RKO (cell line): ENCODE measurements at regions not wholly inside any gene's neighbourhood (a gene's known extent, or its start where the extent isn't known, plus 50 kb on each side); places are given as distances from the start of the nearest gene placed in this dataset.
"Not testable (repeated sequence)": the region's sequence is repeated elsewhere in the genome, so short reads cannot be mapped to it uniquely, and the experiment has no call there.

Source experiments
- DNase-seq: peaks from one replicate; pipeline ENCODE4 v3.0.0-alpha.2; 2016; ENCODE audit warnings: low spot score

DNA sequence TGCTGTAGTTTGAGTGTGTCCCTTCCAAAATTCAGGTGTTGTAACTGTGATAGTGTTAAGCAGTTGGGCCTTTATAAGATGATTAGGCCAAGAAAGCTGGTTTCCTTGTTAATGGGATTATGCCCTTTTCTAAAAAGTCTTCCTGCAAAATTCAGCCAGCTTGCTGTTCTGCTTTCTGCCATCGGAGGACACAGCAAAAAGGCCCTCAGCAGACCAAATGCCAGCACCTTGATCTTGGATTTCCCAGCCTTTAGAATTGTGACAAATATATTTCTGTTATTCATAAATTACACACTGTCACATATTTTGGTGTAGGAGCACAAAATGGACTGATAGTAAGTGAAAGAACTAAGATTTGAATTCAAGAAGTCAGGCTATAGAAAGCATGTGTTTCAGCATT, 203.2 kb downstream of the IZUMO3 start:
- DNase-seq: no peak

DNA sequence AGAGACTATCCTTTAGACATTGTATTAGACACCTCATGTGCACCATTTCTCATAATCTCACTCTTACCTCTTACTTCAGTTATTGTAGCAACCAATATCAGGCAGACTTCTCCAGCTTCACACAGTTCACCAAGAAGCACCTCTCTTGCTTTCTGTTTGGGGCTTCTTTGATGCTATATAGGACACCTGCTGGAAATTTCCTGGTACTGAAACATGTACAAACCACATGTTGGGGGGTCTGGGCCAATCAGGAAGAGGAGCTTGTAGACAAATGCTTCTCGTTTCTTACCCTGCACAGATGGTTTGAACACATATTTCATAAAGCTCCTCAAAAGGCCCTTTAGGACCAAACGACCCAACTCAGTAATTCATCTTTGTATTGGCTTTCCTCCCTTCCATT, 212.1 kb downstream of the IZUMO3 start:
- peak; percentile 3 for DNase-seq

DNA sequence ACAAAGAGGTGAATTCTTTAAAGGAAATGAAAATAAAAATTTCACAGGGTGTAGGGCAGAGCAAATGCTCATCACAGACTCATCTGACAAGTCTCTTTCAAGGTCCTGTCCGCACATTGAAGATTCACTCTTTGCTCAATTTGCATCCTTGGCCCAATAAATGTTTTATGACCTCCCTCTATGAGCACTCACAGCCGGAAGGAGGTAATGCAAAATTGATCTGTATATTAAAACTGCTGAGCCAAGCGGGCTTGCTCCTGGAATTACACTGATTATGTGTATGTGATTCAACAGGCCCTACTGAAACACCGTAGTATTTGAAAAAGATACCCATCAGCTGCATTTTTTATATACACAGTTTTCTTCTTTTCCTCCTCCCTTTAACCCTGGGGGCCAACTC, 246.8 kb downstream of the IZUMO3 start:
- DNase-seq: no peak

DNA sequence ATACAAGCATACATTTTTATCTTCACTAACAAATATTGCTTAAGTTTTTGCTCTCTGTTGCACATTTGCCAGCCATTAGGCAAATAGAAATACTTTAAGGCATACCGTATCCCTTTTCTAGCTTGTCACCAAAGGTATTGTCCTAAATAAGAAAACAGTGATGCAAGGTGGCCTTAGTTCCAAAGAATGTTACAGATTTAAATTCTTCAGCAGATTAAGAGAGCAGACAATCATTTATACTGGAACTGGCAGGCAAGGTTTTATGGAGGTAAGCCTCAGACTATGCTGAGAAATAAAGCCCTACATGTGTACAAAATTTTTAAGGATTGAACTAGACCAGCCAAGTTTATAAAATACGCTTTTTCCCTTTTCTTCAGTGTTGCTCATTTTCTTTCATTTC, 247.8 kb downstream of the IZUMO3 start:
- DNase-seq: no peak

DNA sequence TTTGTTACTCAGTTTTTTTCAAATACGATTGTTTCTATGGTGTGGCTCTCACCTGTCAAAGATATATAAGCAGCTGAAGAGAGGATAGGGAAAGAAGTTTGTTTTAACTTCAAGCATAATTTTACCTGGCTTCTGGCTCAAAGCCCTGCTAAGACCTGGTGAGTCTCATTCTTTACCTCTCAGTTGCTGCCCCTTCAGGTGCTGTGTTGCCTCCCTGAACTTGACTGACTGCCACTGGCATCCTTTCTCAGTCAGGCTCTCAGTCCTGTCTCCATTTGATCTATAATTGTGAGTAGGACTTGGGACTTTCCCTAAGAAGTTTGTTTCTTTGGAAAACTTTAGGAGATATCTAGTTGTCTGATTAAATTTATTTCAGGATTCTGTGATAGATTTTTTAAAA, 249.6 kb downstream of the IZUMO3 start:
- DNase-seq: no peak

DNA sequence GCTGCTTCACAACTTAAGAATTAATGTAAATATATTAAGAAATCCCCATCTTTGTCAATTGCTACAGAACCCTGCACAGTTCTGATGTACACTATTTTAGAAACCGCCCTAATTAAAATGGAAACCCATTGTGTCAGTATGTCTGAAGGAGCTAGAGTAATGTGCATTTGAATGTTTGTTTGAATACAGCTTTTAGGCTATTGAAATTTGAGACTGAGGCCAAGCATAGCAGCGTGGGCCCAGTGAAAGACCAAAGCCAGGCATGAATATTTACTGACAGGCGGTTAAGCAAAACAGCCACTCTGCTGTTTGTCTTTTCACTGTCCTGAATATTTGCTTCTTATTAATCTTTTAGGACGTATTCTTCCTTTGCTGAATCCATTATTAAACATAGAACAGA, 252.3 kb downstream of the IZUMO3 start:
- DNase-seq: no peak

DNA sequence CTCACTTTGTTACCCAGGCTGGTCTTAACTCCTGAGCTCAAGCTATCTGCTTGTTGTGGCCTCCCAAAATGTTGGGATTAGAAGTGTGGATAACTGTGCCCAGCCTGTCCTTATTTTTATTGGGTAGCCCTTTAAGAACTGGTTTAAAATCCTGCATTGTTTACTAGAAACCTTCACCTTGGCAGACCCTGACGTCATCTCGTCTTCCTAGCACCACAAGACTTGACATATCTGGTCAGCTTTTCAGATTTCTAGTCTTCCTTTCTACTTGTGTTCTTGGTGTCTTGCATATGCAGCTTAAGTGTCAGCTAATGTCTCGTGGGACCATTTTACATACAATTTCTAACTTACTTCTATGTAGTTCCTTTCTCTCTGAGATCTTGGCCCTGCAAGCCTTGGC, 258.9 kb downstream of the IZUMO3 start:
- no peak for DNase-seq

DNA sequence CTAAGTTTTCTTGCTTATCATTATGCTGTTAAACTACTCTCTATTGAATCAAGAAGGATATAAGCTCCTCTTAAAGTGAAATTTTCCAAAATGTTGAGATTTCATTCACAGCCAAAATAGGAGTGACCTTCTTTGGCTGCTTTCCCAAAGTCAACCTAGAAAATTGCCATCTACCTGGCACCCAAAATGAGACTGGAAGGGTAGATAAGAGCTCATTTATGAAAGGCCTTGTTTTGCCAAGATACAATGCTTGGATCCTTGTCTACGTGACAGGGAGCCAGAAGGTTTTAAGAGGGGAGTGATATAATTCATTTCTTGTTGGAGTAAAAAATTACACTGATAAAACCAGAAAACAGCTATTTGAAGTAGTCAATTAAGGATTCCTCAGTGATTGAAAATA, 287.1 kb downstream of the IZUMO3 start:
- no peak for DNase-seq

DNA sequence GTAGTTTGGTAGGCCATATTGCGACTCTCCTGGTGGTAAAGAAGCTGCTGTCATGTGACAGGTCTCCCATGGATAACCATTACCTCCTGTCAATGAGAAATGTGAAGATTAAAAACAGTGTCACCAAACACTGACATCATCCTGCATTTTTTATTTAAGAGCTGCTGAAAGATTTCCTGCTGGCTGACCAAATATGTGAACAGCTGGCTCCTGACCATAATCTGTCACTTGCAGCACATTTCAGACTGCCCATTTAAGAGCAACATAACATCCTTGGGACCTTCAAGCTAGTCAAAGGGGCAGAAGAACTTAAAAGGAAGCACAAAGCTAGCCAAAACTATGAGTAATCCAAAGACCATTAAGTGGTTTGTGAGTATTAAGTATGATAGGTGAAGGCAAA, 288.0 kb downstream of the IZUMO3 start:
- DNase-seq: peak; percentile 3

DNA sequence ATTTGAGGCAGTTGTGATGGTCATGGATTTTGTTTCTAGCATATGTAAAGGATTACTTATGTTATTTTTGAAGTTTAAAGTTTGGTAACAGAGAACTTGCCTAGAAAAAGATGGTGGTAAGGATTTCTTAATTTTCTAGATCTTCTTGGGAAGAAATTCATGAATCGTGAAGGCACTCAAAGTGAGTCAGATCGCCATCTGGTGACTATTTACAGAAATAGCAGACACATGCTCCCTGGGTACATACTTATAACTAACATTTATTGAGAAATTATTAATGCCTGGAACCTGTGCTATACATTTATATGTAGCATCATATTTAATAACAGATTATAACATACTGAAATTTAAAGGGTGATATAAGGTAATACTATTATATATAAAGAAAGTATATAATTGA, 299.7 kb downstream of the IZUMO3 start:
- DNase-seq: peak; percentile 51

DNA sequence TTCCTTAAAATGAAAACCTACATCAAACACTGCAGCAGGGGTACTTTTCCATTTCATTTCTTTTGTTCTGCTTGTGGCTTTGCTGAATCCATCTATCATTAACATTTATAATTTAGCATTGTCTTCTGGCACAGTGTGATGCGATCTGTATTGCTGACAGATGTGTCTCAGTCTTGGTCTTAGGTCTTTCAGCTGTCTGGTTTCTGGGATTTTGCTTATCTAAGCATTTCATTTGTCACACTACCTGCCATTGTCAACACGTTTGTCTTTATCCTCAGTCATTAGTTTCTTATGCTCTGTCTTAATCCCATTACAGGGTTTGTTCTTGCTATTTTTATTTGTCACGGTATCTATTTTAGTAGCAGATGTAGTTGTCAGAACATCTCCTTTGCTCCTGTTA, 303.1 kb downstream of the IZUMO3 start:
- no peak for DNase-seq

DNA sequence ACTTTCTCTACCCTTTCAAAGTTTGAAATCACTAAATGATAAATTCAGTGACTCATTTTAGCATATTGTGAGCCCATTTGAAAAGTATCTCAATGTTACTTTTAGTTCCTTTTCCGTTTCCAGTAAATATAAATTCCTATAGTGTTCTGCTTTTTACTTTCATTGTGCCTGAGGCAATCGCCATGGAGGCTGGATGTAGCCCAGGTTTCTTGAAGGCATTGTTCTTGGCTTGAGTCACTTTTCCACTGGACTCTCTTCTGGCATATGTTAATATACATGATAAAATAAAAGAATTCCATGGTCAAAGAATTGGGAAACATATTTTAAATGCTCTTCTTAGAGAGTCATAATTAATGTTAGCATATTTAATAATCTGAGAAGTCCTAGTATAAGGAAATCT, 327.0 kb downstream of the IZUMO3 start:
- DNase-seq: no peak

DNA sequence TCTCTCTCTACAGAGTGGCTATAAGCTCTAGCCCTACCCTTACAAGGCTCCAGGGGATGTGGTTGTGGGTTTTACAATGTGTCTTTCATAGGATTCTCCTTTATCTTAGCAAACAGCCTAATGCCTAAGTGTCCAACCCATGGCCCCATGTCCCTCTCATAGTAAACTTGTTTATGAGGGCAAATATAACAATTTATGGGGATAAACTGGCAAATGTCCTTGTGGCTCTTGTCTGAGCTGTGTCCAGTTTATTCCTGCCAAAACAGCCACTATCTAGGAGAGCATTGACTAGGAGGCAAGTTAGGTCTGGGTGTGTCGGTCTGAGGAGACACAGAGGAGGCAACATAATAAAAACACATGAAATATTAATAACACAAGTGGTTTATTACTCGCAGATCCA, 335.1 kb downstream of the IZUMO3 start:
- DNase-seq: no peak

DNA sequence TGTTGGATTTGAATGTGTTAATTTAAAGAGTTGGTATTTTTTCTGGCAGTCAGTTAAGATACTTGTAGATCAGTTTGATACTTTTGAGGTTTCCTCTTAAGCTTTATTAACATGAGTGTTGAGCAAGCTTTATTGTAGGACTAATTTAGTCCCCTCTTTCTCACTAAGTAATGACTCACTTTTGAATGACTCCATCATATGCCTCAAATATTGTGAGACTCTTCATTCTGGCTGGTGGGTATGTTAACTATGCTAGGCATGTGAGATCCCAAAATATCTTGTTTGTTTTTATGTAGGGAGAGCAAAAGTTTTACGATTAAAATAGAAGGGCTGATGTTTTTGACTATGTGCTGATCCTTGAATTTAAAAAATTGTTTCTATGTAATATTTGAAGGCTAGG, 355.7 kb downstream of the IZUMO3 start:
- DNase-seq: no peak

DNA sequence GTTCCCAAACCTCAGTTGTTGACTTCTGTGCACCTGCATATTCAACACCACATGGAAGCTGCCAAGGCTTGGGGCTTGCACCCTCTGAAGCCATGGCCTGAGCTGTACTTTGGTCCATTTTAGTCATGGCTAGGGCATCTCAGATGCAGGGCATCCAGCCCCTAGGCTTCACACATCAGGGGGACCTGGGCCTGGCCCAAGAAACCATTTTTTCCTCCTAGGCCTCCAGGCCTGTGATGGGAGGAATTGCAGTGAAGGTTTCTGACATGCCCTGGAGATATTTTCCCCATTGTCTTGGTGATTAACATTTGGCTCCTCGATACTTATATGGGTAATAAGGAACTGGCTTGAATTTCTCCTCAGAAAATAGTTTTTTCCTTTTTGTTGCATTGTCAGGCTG, 354.5 kb upstream of the ELAVL2 start:
- not testable (repeated sequence) for DNase-seq

DNA sequence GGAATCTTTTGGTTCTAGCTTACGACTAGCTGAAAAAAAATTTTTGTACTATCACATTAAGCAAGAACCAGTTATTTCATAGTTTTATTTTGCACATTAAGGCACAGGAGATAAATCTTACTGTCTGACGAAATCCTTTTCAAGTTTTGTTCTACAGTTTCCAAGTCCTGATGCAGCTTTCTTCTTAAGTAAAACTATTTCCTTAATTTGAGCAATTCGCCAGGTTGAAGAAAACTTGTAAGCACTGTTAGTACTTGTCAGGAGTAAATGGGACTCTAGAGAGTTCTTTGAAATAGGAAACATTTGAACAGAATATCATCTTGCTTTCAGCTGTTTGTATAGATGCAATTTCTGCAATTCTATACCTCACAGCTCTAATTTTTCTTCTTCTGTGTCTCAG, 318.8 kb upstream of the ELAVL2 start:
- DNase-seq: no peak

DNA sequence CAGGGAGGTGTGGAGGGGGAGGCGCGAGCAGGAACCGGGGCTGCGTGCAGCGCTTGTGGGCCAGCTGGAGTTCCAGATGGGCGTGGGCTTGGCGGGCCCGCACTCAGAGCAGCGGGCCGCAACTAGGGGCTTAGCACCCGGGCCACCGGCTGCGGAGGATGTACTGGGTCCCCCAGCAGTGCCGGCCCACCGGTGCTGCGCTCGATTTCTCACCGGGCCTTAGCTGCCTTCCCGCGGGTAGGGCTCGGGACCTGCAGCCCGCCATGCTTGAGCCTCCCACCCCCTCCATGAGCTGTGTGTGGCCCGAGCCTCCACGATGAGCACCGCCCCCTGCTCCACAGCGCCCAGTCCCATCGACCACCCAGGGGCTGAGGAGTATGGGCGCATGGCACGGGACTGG, 309.0 kb upstream of the ELAVL2 start:
- not testable (repeated sequence) for DNase-seq

DNA sequence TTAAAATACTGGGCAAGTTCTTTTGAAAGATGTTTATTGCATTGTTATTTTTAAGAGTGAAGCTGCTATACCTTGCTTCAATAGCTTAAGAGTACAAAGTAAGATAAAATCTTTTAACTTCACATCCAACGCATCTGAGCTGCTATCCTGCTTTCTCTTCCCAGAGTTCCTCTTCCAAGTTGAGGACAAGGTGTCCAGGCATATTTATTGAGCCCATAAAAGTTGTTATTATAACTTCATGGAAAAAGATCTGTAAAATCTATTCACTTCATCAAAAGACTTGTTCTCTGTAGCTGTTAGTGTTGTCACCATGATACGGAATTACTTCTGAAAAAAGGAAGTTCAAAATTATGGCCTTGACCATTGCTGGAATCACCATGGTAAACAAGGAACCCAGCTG, 306.2 kb upstream of the ELAVL2 start:
- DNase-seq: no peak

DNA sequence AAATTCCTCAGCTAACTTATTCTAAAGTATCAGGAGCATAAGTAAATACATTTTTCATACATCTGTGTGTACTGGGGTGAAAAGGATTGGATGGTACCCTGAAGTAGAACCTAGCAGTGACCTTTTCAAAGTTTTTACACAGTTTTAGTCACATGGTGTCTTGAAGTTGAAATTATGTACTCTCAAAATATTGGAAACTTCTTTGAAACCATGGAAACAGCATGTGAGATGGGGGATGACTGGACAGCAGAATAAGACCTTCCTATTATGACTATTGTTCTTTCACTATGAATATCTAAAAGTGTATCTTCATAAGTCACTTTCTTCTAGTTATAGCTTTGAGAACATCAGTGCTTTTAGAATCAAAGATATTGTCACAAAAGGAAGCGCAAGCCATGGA, 301.5 kb upstream of the ELAVL2 start:
- DNase-seq: no peak

DNA sequence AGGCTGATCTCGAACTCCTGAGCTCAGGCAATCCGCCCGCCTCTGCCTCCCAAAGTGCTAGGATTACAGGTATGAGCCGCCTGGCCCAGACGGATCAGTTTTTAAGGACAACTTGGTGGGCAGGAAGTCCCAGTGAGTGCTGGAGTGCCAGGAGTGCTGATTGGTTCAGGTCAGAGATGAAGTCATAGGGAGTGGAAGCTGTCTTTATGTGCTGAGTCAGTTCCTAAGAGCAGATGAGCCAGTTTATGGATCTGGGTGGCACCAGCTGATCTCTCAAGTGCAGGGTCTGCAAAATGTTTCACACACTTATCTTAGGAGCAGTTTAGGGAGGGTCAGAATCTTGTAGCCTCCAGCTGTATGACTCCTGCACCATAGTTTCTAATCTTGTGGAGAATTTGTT, 292.1 kb upstream of the ELAVL2 start:
- peak; percentile 9 for DNase-seq

DNA sequence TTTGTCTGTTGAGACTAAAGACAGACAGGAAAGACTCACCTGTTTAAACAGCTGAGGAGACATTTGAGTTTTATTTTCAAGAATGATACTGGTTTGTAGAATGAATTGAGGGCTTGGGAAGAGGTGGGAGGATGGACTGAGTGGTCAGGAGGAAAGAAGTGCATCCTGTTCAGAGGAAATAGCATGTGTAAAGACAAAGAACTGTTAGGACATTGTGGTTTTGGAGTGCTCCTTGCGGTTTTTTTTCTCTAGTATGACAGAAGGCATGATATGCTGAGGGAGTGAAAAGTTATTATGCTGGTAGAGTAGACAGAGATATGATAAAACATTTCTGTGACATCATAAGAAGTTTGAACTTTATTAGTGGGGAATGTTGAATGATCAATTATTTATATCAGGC, 270.7 kb upstream of the ELAVL2 start:
- DNase-seq: no peak

DNA sequence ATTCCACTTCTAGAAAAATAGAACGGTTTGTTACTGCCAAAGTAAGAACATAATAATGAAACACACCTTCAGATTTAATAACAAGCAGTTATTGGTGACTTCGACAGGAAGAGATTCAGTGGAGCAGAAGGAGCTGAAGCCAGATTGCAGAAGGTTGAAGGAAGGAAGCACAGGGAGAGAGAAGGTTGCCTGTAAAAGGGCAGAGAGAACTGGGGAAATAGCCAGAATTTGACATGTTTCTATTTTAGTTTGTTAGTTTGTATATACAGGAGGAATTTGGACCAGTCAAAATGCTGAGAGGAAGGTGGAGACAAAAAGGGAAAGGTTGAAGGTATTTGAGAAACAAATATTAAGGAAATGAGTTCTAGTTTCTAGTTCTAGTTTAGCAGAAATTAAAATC, 269.2 kb upstream of the ELAVL2 start:
- DNase-seq: no peak

DNA sequence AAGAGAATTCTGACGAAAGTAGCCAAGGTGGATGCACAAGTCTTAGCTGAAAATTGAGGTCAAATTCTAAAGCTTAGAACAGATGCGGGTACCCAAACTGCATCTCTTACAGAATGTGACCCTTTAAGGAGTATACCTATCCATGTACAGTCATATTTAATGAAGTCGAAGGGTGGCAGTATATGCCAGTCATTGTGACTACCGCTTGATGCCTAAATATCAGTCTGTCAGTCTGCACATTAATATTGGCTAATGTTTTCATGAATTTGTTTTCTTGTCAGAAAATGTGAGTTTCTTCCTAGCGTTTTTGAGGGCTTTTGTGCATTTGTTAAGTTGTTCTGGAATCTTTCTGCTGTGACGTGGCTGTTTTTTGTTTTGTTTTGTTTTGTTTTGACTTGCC, 264.5 kb upstream of the ELAVL2 start:
- DNase-seq: peak; percentile 40

DNA sequence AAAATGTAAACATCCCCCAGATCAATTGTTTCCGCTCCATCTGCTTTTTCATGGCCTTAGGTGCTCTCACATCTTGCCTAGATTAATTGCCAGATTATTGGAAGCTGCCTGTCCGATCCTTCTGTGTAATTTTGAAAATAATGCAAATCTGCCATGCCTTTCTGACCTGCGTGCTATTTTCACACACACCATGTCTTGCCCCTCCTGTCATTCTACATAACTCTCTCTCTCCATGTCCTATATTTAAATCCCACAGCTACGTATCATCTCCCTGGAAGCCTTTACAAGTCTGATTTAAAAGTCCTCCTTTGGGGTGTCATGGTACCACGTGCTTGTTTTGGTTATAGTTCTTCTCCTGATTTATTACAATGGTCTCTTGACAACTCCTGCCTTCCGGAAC, 247.6 kb upstream of the ELAVL2 start:
- no peak for DNase-seq

DNA sequence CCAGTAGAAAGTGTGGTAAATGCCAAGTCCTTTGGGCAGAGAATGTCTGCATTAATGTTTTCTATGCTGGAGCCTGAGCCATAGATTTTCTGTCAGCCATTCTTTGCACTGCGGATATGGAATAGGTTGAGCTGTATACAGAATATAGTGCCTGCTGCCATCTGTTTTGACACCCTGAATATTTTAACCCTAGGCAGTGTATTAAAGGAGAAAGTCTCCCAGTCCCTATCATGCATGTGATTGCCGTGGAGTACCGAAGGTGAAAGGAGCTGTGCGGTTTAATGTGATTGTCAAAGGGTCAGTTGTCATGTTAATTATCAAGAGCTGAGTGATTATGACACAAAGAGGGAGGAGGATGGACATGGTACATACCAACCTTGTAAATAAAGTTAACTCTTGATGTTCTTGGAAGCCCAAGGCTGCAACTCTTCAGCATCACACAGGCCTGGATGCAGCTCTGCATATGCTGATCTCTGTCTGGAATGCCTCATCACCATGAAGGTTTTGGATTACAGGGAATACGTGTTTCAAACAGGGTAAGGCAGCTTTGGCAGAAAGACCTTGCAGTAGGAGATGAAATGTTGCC, 247.1 kb upstream of the ELAVL2 start:
- DNase-seq: no peak
